PC-9 (cell line): ENCODE measurements at regions not wholly inside any gene's neighbourhood (a gene's known extent, or its start where the extent isn't known, plus 50 kb on each side); places are given as distances from the start of the nearest gene placed in this dataset.

Source experiments
- BruUV-seq: library from RNA; stranded (reverse); fragments of 400-500 nt; replicated peaks from 2 replicates; lab custom pipeline; 2021; lab: Mats Ljungman, UMichigan
- CTCF ChIA-PET: fragments of 300-600 bp; sonication (Branson Sonifier 250); formaldehyde crosslinking; loops from one replicate; lab custom pipeline; 2022; ENCODE audit warnings: antibody characterized with exemption; lab: Charles Lee
- POLR2A ChIA-PET: fragments of 300-600 bp; sonication (Branson Sonifier 250); formaldehyde crosslinking; loops from one replicate; lab custom pipeline; 2022; ENCODE audit warnings: antibody characterized with exemption; ENCODE audit not compliant: unreplicated experiment; lab: Charles Lee
- DNase-seq, 2 experiments: peaks; one replicate each; pipeline versions ENCODE4 v3.0.0 to v3.0.0-alpha.2; 2015 to 2022; ENCODE audit warnings: mixed read lengths in 1 of 2
- H2AFZ ChIP-seq: fragments of 200-600 bp; sonication (generic); 2 replicates; pipeline ENCODE4 v1.8.1; 2017; ENCODE audit warnings: antibody characterized with exemption
- H3F3A ChIP-seq: fragments of 200-600 bp; sonication (generic); 2 replicates; pipeline ENCODE4 v1.8.1; 2017; ENCODE audit warnings: antibody characterized with exemption, mild to moderate bottlenecking, low read depth; ENCODE audit not compliant: insufficient read depth
- H3K27ac ChIP-seq: fragments of 200-600 bp; sonication (generic); 2 replicates; pipeline ENCODE4 v1.6.1; 2016; ENCODE audit warnings: mixed run types
- H3K27me3 ChIP-seq: fragments of 200-600 bp; sonication (generic); 2 replicates; pipeline ENCODE4 v1.6.1; 2016; ENCODE audit warnings: low read depth, mixed run types; ENCODE audit not compliant: insufficient read depth
- H3K36me3 ChIP-seq: fragments of 200-600 bp; sonication (generic); 2 replicates; pipeline ENCODE4 v1.6.1; 2016; ENCODE audit warnings: low read depth, mixed run types
- H3K4me1 ChIP-seq: fragments of 200-600 bp; sonication (generic); replicated peaks from 2 replicates; pipeline ENCODE4 v1.6.1; 2016; ENCODE audit warnings: mixed run types; ENCODE audit not compliant: insufficient read depth
- H3K4me2 ChIP-seq: fragments of 200-600 bp; sonication (generic); 2 replicates; pipeline ENCODE4 v1.6.1; 2017; ENCODE audit warnings: mixed run types
- H3K4me3 ChIP-seq: fragments of 200-600 bp; sonication (generic); 2 replicates; pipeline ENCODE4 v1.6.1; 2016; ENCODE audit warnings: mixed run types
- H3K79me2 ChIP-seq: fragments of 200-600 bp; sonication (generic); 2 replicates; pipeline ENCODE4 v1.6.1; 2017; ENCODE audit warnings: low read depth, mixed run types
- H3K9me2 ChIP-seq: fragments of 200-600 bp; sonication (generic); 2 replicates; pipeline ENCODE4 v1.8.1; 2017; ENCODE audit warnings: mild to moderate bottlenecking; ENCODE audit not compliant: insufficient read depth
- H3K9me3 ChIP-seq: fragments of 200-600 bp; sonication (generic); 2 replicates; pipeline ENCODE4 v1.8.1; 2016; ENCODE audit warnings: low read depth; ENCODE audit not compliant: insufficient read depth
- H4K20me1 ChIP-seq: fragments of 200-600 bp; sonication (generic); 2 replicates; pipeline ENCODE4 v1.8.1; 2017; ENCODE audit not compliant: insufficient read depth
- CTCF ChIP-seq: fragments of 200-600 bp; sonication (generic); conservative IDR thresholded peaks from 2 replicates; pipeline ENCODE4 v1.6.1; 2017; ENCODE audit warnings: mixed run types, antibody characterized with exemption, mild to moderate bottlenecking, moderate library complexity
- EZH2 ChIP-seq: fragments of 200-600 bp; sonication (generic); IDR thresholded peaks from 2 replicates; pipeline ENCODE4 v1.8.0; 2017; ENCODE audit warnings: antibody characterized with exemption, low read depth
- intact Hi-C: fragments of 100-400 bp; cut with micrococcal nuclease; formaldehyde crosslinking; loops from one replicate; pipeline ENCODE4 v1.10.0; 2022; ENCODE audit not compliant: unreplicated experiment

- POLR2A ChIA-PET = no interaction called here
- CTCF ChIA-PET = no interaction called here
- no TSS peak for BruUV-seq
Observed at GRCh38 chr2:8615576-8616281, 66.1 kb upstream of the ID2 start.

GRCh38 chr2:8617048-8617447 is 64.8 kb upstream of the ID2 start:
- no peaks in the 10 kb centered on the region for H3K36me3 ChIP-seq
- no peak for DNase-seq
- no peak overlapping the region for H3K27ac ChIP-seq
- BruUV-seq = no TSS peak
- no peak overlapping the region for H2AFZ ChIP-seq
- POLR2A ChIA-PET = no interaction called here
- CTCF ChIA-PET = no interaction called here
- no peaks in the 10 kb centered on the region for H4K20me1 ChIP-seq
- no peaks in the 10 kb centered on the region for H3K9me3 ChIP-seq
- no peak overlapping the region for H3K4me3 ChIP-seq
- TF ChIP-seq CTCF = no peak
- TF ChIP-seq EZH2 = no peak
- H3K79me2 ChIP-seq = no peaks in the 10 kb centered on the region
- H3K27me3 ChIP-seq = peaks cover 99% of the 10 kb centered on the region
- H3K4me2 ChIP-seq = no peak overlapping the region
- H3K9me2 ChIP-seq = no peaks in the 10 kb centered on the region
- intact Hi-C loops = no loop called here
- no peaks in the 10 kb centered on the region for H3K4me1 ChIP-seq
- H3F3A ChIP-seq = no peaks in the 10 kb centered on the region

More at GRCh38 chr2:8615576-8616281, 66.1 kb upstream of the ID2 start:
- no peak overlapping the region for H2AFZ ChIP-seq
- H3K9me3 ChIP-seq = no peaks in the 10 kb centered on the region
- no peak for DNase-seq
- no peak overlapping the region for H3K4me2 ChIP-seq
- no peaks in the 10 kb centered on the region for H3K9me2 ChIP-seq
- H3K27ac ChIP-seq = no peak overlapping the region
- H3F3A ChIP-seq = no peaks in the 10 kb centered on the region
- intact Hi-C loops = no loop called here
- no peak for TF ChIP-seq EZH2
- H3K79me2 ChIP-seq = no peaks in the 10 kb centered on the region
- no peaks in the 10 kb centered on the region for H3K4me1 ChIP-seq
- no peak overlapping the region for H3K4me3 ChIP-seq
- H4K20me1 ChIP-seq = no peaks in the 10 kb centered on the region
- peaks cover 100% of the 10 kb centered on the region for H3K27me3 ChIP-seq
- no peaks in the 10 kb centered on the region for H3K36me3 ChIP-seq

GRCh38 chr2:8617590-8617989 is 64.3 kb upstream of the ID2 start:
- Histone ChIP-seq H4K20me1 (no peaks in the 10 kb centered on the region), H3K36me3 (no peaks in the 10 kb centered on the region), H3K27ac (no peak overlapping the region), H3K9me3 (no peaks in the 10 kb centered on the region), H3K4me1 (no peaks in the 10 kb centered on the region), H2AFZ (no peak overlapping the region), H3K4me3 (no peak overlapping the region), H3K79me2 (no peaks in the 10 kb centered on the region), H3K9me2 (no peaks in the 10 kb centered on the region), H3K4me2 (no peak overlapping the region), H3F3A (no peaks in the 10 kb centered on the region), H3K27me3 (peaks cover 99% of the 10 kb centered on the region)
- BruUV-seq = no TSS peak
- TF ChIP-seq CTCF (no peak), EZH2 (no peak)
- intact Hi-C loops = no loop called here
- CTCF ChIA-PET = no interaction called here
- DNase-seq = no peak
- POLR2A ChIA-PET = no interaction called here

GRCh38 chr2:8619071-8619470 is 62.8 kb upstream of the ID2 start:
- no peaks in the 10 kb centered on the region for H3K9me3 ChIP-seq
- no peaks in the 10 kb centered on the region for H3K4me1 ChIP-seq
- no peak for DNase-seq
- ChIA-PET CTCF (no interaction called here), POLR2A (no interaction called here)
- H2AFZ ChIP-seq = no peak overlapping the region
- no peaks in the 10 kb centered on the region for H3K36me3 ChIP-seq
- no TSS peak for BruUV-seq
- H3K9me2 ChIP-seq = no peaks in the 10 kb centered on the region
- no peak overlapping the region for H3K4me3 ChIP-seq
- TF ChIP-seq EZH2 = no peak
- TF ChIP-seq CTCF = no peak
- H3K4me2 ChIP-seq = no peak overlapping the region
- intact Hi-C loops = no loop called here
- H3K27me3 ChIP-seq = peaks cover 99% of the 10 kb centered on the region
- no peaks in the 10 kb centered on the region for H3K79me2 ChIP-seq
- H3F3A ChIP-seq = no peaks in the 10 kb centered on the region
- H3K27ac ChIP-seq = no peak overlapping the region
- H4K20me1 ChIP-seq = no peaks in the 10 kb centered on the region
